OCI-LY3 (cell line): ENCODE measurements at regions not wholly inside any gene's neighbourhood (a gene's known extent, or its start where the extent isn't known, plus 50 kb on each side); places are given as distances from the start of the nearest gene placed in this dataset.

ENCODE experiments used
- EZH2phosphoT487 ChIP-seq: fragments of 200-600 bp; shearing (Covaris generic); IDR thresholded peaks from 2 replicates; pipeline ENCODE4 v1.6.1; 2018; ENCODE audit warnings: antibody characterized with exemption, mixed run types, low read depth
- TF ChIP-seq, protein P1 (sequence below): fragments of 200-600, 300-600 bp; sonication (generic); IDR thresholded peaks from 2 replicates; pipeline ENCODE4 v1.5.1; 2014; ENCODE audit warnings: antibody characterized with exemption, low read length, low read depth

DNA sequence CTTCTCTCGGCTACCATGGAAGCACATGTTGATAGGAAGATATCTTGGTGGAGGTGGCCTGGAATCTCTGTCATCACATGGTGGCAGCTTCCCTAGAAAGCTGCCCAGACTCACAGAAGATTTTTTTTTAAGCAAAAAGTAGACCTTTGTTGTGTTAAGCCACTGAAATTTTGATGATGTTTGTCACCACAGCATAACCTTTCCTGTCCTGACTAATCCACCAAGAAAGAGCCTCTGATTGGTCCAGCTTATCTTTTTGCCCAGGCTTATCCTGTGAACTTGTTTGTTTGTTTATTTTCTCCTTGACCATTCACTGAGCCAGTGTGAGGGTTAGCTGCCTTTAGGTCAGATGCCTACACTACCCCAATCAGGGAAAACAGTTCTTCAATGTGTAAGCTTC, 96.5 kb upstream of the LHX1 start:
- TF ChIP-seq, protein P1, sequence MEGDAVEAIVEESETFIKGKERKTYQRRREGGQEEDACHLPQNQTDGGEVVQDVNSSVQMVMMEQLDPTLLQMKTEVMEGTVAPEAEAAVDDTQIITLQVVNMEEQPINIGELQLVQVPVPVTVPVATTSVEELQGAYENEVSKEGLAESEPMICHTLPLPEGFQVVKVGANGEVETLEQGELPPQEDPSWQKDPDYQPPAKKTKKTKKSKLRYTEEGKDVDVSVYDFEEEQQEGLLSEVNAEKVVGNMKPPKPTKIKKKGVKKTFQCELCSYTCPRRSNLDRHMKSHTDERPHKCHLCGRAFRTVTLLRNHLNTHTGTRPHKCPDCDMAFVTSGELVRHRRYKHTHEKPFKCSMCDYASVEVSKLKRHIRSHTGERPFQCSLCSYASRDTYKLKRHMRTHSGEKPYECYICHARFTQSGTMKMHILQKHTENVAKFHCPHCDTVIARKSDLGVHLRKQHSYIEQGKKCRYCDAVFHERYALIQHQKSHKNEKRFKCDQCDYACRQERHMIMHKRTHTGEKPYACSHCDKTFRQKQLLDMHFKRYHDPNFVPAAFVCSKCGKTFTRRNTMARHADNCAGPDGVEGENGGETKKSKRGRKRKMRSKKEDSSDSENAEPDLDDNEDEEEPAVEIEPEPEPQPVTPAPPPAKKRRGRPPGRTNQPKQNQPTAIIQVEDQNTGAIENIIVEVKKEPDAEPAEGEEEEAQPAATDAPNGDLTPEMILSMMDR = no peak
- TF ChIP-seq EZH2phosphoT487 = no peak
